GM12891 (cell line): ENCODE measurements at regions not wholly inside any gene's neighbourhood (a gene's known extent, or its start where the extent isn't known, plus 50 kb on each side); places are given as distances from the start of the nearest gene placed in this dataset.

ENCODE experiments used
- POLR2A ChIP-seq: IDR thresholded peaks from 2 replicates; pipeline ENCODE4 v1.6.1; 2011; ENCODE audit warnings: low read depth, low read length, control low read depth
- POLR2AphosphoS5 ChIP-seq: IDR thresholded peaks from 2 replicates; pipeline ENCODE4 v1.6.1; 2011; ENCODE audit warnings: low read depth, low read length, control low read depth

GRCh38 chr2:194553980-194554379, 1103.0 kb upstream of the SLC39A10 start:
- TF ChIP-seq POLR2A (no peak), POLR2AphosphoS5 (no peak)
